Coronary artery (tissue), 2 donors: ENCODE measurements at regions not wholly inside any gene's neighbourhood (a gene's known extent, or its start where the extent isn't known, plus 50 kb on each side); places are given as distances from the start of the nearest gene placed in this dataset.
A peak's percentile ranks its signal among the peaks of the same experiment; 100 is the strongest.

ENCODE experiments used
- DNase-seq: peaks from one replicate; pipeline ENCODE4 v3.0.0-alpha.2; 2017; ENCODE audit warnings: low spot score
- H3K27ac ChIP-seq, 2 donors: fragments of 200-600 bp; sonication (generic); one replicate each; pipeline ENCODE4 v1.5.1; 2016 to 2019
- H3K4me3 ChIP-seq: fragments of 200-600 bp; sonication (generic); 2 replicates; pipeline ENCODE4 v1.5.1; 2016; ENCODE audit warnings: mild to moderate bottlenecking, moderate library complexity
- TF ChIP-seq, protein P1 (sequence below): fragments of 200-600 bp; sonication (generic); IDR thresholded peaks from one replicate; pipeline ENCODE4 v1.5.1; 2019; ENCODE audit warnings: antibody characterized with exemption

GRCh38 chr16:80489173-80489572 lies 51.6 kb upstream of the DYNLRB2 start:
- no peak overlapping the region for H3K4me3 ChIP-seq
- DNase-seq: no peak
- TF ChIP-seq, protein P1, sequence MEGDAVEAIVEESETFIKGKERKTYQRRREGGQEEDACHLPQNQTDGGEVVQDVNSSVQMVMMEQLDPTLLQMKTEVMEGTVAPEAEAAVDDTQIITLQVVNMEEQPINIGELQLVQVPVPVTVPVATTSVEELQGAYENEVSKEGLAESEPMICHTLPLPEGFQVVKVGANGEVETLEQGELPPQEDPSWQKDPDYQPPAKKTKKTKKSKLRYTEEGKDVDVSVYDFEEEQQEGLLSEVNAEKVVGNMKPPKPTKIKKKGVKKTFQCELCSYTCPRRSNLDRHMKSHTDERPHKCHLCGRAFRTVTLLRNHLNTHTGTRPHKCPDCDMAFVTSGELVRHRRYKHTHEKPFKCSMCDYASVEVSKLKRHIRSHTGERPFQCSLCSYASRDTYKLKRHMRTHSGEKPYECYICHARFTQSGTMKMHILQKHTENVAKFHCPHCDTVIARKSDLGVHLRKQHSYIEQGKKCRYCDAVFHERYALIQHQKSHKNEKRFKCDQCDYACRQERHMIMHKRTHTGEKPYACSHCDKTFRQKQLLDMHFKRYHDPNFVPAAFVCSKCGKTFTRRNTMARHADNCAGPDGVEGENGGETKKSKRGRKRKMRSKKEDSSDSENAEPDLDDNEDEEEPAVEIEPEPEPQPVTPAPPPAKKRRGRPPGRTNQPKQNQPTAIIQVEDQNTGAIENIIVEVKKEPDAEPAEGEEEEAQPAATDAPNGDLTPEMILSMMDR: no peak
- no peak overlapping the region for H3K27ac ChIP-seq

- H3K27ac ChIP-seq: no peak overlapping the region
- no peak overlapping the region for H3K4me3 ChIP-seq
- TF ChIP-seq, protein P1: no peak
- DNase-seq: no peak
Observed at GRCh38 chr16:80488167-80488566, 52.6 kb upstream of the DYNLRB2 start.

GRCh38 chr16:80480664-80481063 lies 60.1 kb upstream of the DYNLRB2 start:
- TF ChIP-seq, protein P1: no peak
- Histone ChIP-seq H3K27ac (no peak overlapping the region), H3K4me3 (no peak overlapping the region)
- DNase-seq: no peak

DNA sequence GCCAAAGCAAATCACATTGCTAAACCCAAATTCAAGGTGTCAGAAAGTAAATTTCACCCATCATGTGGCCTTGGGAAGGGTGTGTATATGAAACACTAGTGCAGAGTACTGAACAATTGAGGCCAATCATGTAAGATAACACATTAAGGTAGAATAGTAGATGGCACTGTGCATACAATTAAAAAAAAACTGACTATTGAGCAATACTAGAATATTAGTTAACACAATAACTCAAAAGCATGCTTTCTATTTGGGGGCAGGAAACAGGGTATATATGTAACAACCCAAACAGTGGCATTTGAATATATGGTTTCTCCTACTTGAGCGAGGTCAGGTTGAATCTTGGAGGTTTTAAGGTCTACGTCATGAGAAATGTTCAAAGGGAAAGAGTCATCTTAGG lies 63.0 kb upstream of the DYNLRB2 start:
- DNase-seq: no peak
- Histone ChIP-seq H3K4me3 (no peak overlapping the region), H3K27ac (no peak overlapping the region)
- TF ChIP-seq, protein P1: no peak

GRCh38 chr16:80468029-80468428 lies 72.8 kb upstream of the DYNLRB2 start:
- Histone ChIP-seq H3K27ac (no peak overlapping the region), H3K4me3 (no peak overlapping the region)
- DNase-seq: no peak
- TF ChIP-seq, protein P1: no peak

DNA sequence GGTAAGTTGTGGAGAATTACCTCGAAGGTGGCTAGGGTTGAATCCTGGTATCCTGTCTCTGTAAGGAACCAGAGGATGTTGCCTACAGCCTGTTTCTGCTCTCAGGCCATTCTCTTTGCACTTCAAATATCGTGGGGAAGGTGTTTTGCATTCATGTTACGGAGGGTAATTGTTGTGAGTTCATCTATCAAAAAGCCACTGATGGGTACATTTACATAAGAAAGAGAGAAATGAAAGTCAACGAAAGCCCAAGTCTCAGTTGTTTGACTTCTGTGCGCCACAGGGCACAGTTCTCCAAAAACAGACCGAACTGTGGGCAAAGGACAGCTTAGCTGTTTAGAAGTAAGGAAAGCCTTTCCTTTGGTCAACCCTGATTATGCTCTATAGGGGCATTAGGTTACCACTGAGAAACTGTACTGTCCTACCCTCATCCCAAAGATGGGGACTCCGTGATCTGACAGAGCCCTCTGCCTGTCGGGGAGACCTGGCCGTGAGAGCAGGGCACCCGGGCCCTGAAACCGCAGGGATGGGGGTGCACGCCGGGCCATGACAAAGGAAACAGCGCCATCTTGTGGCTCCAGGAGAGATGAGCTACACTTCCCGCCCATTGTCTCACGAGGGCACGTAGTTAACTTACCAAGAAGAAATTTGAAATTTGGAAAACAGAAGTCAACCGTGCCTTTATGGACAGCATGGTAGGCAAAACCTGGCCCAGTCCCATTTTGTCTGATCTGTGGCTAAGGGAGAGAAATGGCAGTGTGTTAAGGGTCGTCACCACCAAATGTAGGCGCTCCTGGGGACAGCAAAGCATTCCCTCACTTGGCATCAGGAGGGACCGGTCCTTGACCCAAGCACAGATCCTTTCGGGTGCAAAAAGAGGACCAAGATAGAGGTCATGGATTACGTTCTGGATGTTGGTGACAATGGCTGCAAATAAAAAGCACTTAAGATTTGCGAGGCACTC lies 74.5 kb upstream of the DYNLRB2 start:
- TF ChIP-seq, protein P1: peak; percentile 23
- no peak for DNase-seq
- H3K27ac ChIP-seq: no peak overlapping the region
- no peak overlapping the region for H3K4me3 ChIP-seq
